GM19240 (cell line): ENCODE measurements at regions not wholly inside any gene's neighbourhood (a gene's known extent, or its start where the extent isn't known, plus 50 kb on each side); places are given as distances from the start of the nearest gene placed in this dataset.
"Not testable (repeated sequence)": the region's sequence is repeated elsewhere in the genome, so short reads cannot be mapped to it uniquely, and the experiment has no call there.

Experiments
- DNase-seq: peaks from one replicate; pipeline ENCODE4 v3.0.0; 2011; ENCODE audit warnings: low spot score; ENCODE audit not compliant: insufficient read length

DNA sequence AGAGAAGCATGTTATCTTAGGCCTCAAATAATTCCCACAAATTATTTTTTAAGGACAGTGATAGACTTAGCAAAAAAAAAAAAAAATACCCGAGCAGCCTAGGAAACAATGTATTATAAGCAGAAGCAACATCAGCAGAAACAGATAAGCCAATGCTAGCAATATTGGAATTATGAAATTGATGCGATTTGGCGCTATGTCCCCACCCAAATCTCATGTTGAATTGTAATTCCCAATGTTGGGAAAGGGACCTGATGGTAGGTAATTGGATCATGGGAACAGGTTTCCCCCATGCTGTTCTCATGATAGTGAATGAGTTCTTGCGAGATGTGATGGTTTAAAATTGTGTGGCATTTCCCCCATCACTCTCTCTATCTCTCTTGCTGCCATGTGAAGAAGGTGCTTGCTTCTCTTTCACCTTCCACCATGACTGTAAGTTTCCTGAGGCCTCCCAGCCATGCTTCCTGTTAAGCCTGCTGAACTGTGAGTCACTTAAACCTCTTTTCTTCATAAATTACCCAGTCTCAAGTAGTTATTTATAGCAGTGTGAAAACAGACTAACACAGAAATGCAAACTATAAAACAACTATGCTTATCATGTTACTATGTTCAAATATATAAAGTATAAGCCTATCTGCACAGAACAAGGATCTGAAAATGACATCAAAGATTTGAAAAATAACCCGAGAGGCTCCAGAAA lies 75.6 kb upstream of the HIVEP3 start:
- DNase-seq, result no peak

DNA sequence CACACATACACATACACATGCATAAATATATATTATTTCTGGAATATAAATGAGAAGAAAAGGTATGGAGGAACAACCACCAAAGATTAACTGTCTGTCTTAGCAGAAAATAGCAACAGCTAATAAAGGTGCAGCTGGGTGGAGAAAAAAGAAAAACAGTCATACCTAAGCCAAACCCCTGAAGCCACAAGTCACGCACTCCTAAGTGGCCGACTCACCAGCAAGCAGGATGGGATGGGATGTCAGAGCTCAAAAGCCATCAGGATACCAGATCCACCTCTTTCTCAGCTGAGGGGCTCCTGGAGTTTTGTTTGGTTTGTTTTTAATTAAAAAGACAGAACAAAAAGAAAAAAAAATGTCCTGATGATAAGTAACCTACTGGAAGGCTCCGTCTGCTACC lies 64.7 kb upstream of the HIVEP3 start:
- no peak for DNase-seq

DNA sequence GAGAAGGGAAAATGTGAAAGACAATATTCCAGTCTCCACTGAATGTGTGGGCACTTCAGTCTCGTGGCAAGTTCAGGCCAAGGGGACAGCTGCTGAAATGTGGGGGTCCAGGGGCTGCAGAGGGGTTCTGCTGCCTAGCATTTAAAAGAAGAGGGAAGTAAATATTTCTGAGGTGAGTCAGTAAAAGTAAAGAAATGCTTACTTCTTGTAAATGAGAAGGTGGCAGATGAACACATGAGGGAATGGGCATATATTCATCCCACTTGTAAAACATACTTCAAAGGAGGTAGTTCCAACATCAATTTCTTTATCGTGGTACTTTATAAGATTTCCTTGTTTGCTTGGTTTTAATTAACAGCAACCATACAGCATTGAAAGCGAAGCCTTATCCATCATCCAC lies 63.1 kb upstream of the HIVEP3 start:
- no peak for DNase-seq

DNA sequence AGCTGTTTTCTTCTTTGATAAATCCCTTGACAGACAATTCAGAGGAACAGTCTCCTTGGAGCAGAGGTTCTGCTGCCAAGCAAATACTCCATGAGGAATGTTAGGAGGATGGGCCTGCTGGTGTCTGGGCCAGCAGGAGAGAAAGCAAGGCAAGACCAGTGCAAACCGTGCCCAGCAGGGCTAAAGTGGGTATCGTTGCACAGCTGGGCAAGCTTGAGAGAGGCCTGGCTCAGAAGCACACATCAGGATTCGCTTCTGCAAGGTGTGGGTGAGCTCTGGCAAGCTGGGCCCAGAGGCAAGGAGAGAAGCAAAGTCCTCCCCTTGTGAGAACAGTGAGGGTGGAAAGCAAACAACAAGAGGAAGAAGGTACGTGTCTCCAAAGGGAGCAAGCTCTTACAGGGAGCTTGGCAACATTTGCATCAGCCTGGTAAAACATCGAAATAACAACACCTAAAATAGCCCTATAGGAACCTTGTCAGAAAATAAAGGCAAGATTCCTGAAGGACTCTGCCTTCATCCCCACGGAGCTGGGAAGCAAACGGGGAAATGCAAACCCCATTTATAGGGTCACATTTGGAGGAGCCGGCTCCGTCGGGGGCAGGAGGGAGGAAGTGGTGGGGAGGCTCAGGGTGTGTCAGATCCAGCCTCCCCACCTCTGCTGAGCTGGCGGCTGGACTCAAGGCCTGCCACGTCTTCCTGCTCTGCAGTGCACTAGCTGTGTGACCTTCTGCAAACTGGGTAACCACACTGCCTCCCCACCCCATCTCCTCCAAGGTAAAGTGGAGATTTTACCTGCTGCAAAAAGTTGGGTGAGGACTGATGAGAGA lies 62.3 kb upstream of the HIVEP3 start:
- DNase-seq, result no peak

DNA sequence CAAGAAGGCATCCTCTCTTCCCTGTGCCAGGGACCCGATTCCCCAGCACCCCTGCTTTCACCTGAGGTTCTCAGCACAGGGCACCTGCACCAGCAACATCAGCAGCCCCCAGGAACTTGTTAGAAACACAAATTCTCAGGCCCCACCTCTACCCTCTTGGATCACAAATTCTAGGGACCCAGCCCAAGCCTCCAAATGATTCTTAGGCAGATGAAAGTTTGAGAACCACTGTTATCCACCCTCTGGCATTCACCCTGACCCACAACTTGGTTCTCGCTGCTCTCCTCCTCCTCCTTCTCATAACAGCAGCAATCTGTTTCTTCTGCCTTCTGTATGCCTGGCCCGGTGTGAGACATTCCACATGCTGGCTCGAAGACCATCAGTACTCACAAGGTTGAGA lies 60.3 kb upstream of the HIVEP3 start:
- no peak for DNase-seq

- no peak for DNase-seq
Measured at GRCh38 chr1:41977326-41977725, 58.6 kb upstream of the HIVEP3 start.

DNA sequence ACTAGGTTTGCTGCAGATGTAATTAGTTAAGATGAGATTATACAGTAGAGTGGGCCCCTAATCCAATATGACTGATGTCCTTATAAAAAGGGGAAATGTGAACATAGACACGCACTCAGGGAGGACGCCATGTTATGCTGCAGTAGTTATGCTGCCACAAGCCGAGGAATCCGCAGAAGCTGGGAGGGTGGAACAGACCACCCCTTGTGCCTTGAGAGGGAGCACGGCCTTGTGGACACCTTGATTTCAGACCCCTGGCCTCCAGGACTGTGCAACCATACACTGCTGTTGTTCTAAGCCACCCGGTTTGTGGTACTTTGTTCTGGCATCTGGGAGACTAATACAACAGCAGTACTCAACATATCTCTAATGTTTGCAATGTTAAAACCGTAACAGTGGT lies 57.9 kb upstream of the HIVEP3 start:
- DNase-seq, result no peak

GRCh38 chr1:41975850-41976569 lies 57.3 kb upstream of the HIVEP3 start:
- no peak for DNase-seq

DNA sequence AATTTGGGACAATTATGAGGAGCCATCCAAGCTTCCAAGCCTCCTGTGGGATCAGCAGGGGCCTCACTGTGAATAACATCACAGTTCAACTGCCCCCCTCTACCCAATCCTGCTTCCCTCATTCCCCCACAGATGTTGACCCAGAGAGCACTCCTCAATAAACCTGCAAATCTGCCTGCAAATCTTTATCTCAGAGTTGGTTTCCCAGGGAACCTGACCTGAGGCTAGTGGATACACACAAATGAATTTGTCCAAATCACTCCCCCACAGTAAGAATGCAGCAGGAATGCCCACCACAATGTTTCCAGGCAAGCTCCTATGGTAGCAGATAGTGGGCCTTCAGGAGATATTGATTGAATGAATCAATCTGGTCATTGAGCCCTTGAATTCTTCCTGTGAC lies 56.4 kb upstream of the HIVEP3 start:
- no peak for DNase-seq

GRCh38 chr1:41968557-41968956 lies 49.8 kb upstream of the HIVEP3 start:
- DNase-seq, result not testable (repeated sequence)
